ENCODE measurements at regions not wholly inside any gene's neighbourhood (a gene's known extent, or its start where the extent isn't known, plus 50 kb on each side); places are given as distances from the start of the nearest gene placed in this dataset.

GRCh38 chr10:69741252-69741651, 60.5 kb upstream of the COL13A1 start:
- DNase-seq = no peak

- DNase-seq = no peak
Observed at GRCh38 chr10:69741671-69742355, 59.9 kb upstream of the COL13A1 start.

DNA sequence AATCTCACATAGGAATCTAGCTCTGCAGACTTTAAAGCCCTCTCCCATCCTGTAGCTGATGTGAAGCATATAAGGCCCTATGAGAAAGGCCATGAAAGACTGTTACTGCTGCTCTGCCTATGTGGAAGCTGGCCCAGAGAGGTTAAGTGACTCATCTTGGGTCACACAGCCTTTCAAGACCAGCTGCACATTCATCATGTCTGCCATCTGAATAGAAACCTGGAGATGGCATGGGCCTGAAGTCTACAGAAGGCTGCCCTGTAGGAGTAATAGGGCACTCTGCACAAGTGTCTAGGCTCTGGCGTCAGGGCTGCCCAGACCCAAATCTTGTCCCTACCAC, 59.4 kb upstream of the COL13A1 start:
- no peak for DNase-seq

- no peak for DNase-seq
Observed at GRCh38 chr10:69742928-69743602, 58.6 kb upstream of the COL13A1 start.

DNA sequence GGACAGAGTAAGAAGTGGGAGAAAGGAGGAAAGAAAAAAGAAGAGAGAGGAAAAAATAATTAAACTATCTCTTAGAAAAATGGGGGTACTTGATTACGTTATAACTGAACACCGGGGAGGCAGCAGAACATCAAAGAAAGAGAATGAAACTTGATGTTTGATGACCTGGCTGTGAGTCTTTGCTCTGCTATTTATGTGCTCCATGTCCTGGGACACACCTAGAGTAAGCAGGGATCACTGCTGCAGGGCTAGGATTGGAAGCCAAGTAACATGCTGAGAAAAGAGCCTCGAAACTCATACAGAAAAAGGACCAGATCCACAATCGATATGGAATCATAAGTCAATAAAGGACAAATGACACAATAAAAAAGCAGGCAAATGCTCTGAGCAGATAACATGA, 56.7 kb upstream of the COL13A1 start:
- DNase-seq = no peak

DNA sequence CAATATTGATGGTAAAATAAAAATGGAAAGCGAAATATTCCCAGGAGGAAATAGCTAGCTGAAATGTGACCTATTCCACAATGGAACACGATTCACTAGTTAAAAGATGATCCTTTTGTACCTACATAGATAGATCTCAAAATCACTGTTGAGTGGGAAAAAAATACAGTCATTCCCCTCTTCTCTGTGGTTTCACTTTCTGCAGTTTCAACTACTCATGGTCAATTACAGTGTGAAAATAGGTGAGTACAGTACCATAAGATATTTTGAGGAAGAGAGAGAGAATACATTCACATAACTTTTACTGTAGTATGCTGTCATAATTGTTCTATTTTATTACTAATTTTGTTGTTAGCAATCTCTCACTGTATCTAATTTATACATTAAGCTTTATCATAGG, 56.0 kb upstream of the COL13A1 start:
- DNase-seq = no peak

- no peak for DNase-seq
Observed at GRCh38 chr10:69747179-69747578, 54.5 kb upstream of the COL13A1 start.

- no peak for DNase-seq
Observed at GRCh38 chr10:69748621-69749020, 53.1 kb upstream of the COL13A1 start.

DNA sequence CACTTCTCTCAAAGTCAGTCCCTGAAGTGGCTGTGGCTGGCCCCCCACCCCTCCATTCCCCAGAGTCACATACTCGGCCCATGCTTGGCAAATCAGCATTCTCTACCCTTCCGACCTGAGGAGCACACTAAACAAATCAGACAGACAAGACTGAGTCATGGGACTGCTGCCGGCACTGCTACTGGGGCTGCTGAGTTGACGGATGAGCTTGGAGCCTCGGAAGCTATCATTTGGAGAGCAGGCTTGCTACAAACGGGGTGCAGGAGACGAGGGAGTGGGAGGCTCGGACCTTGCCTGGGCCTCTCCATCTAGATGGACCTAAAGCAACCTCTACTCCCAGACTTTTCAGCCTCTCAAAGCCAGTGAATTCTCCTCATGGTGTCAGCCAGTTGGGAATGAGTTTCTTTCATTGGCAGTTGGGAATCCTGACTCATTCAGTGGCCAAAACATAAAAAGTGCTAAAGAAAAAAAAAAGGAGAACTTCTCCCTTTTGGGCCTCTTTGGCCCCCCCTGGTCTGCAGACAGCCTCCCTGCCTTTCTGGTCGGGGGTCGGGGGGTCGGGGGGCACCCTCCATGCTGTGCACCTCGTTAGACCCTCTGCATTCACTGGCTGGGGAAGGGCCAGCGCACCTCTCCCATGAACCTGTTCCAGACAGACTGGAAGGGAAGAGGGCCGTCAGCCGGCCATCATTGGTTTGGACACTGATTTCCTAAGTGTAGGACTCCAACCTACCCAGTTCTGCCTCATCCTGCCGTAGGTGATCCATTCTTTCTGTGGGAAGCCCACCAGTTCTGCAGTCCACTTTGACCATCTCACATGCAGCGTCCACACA, 52.3 kb upstream of the COL13A1 start:
- DNase-seq = no peak

DNA sequence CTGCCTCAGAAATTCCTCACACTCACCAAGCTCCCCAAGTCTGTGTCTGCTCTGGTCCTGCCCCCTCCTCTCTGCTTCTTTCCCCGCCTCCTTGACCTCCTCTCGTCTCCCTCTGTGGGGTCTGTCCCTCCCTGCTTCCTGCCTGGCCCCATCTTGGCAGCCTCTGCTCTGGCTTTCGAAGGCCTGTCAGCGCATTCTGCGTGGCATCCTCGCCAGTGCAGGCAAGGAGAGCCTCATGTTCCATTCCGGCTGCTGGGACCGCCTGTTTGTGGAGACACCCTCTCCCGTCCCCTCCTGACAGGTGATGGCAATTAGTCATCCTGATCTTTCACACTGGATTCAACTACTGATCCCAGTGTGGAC, 51.7 kb upstream of the COL13A1 start:
- DNase-seq = no peak

DNA sequence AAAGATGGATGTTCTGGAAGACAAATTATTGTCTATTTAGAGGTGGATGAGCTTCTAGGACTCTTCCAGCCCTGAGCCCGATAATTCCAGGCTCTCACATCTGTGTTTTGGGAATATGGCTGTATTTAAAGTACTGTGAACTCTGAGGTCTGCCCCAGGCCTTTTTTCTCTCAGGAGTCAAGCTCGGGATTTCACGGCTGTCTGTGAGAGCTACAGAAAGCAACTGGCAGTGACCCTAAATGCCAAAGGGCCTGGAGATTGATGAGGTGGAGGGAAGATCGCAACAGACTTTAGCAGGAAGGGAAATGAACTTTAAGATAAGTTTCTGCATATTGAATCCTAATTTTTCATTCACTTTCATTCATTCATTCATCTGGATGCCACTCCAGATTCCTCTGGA, 51.0 kb upstream of the COL13A1 start:
- no peak for DNase-seq

- no peak for DNase-seq
Observed at GRCh38 chr10:69751214-69751613, 50.5 kb upstream of the COL13A1 start.

Measured in GOT3 (cell line).